HG03039 (cell line): ENCODE measurements at regions not wholly inside any gene's neighbourhood (a gene's known extent, or its start where the extent isn't known, plus 50 kb on each side); places are given as distances from the start of the nearest gene placed in this dataset.

Experiments used
- ATAC-seq: cut with Tn5 transposase; IDR thresholded peaks from one replicate; pipeline ENCODE4 v1.9.1; 2021; ENCODE audit warnings: mild to moderate bottlenecking, moderate library complexity; ENCODE audit not compliant: unreplicated experiment

DNA sequence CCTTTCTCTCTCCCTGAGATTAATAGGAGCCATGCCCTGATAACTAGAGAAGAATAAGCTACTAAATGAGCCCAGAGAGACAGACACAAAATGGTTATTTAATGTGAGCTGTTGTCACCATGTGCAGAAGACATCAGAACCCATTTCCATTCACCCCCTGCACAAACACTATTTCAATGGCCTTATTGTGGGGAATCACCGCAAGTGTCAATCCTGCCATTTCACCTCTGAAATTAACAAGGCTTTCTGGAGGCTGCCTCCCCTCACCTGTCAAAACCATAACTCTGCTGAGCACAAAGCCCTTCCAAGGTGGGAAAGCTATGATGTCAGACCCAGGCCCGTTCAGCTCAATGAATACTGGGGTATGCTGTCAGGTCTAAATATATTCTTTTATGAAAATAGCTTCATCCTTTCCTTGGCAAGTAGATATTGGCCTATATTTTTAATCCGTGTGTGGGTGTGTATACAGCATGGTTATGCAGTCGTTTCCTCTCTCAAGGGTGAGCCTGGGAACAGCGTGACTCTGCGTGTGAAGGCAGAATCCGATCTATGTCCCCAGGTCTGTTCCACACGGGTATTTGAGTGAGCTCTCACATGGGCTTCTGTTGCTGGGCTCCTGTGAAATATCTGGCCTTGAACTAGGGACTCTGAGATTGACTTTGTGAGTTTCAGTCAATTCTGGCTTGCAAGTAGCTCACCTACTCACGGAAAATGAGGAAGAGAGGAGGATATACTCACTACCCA, 266.3 kb downstream of the FBXW7 start:
- ATAC-seq, result no peak

DNA sequence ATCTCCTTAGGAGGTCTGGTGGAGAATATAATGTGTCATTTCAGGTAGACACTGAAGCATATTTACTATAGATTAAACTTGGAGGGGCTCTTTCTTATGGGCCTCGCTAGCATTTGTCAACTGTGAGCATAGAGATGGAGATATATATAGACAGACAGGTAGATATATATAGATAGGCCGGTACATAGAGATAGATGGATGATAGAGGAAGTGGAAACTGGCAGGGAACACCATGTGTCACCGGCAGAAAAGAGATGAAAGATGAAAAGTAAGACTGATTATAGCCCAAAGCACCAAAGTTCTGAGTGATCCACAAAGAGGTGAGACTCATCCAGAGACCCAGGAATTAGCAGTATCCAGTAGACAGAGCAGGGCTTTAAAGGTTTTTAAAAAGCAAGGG, 268.1 kb downstream of the FBXW7 start:
- ATAC-seq, result no peak

DNA sequence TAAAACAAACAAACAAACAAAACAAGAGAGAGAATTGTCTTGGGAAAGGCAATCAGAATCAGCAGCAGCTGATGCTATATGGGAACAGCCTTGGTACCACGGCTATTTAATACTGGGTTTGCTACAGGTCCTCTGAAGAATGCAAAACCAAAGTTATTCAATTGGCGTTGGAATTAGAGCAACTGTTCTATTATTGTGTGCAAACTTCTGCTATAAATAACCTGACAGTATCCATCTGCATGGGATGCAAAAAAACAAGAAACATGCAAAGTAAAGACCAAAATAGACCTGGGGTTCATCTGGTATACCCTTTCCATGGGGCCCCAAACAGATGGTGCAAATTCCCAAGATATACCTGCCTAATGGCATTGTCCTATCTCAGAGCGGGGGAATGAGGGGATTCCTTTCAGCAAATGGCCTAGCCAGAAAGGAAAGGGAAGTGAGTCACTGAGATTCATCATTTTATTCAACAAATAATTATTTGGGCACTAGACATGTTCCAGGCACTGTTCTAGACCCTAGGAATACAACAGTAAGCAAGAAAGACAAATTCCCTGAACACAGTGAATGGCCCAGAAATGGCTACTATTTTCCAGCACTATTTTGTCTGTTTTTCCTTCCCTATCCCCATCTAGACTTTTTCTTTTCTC, 268.9 kb downstream of the FBXW7 start:
- ATAC-seq, result no peak

DNA sequence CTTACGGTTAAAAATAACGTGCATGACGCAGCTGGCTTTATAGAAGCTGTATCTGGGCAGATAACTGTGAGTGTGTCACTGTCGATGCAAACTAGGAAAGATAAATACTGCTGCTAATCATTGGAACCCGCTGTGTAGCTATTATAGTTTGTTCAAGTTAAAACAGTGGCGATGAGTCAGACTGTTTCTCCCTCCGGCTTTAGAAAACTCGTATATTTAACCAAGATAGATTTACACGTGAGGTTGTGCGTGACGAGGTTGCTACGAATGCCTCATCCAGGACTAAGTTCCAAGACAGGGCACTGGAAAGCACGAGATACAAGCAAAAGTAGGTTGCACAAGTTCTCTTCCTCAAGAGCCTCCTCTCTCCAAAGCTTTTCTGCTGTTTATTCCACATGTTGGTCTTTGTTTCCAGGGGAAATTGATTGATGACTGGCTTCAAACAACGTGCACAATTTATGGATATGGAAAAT, 270.7 kb downstream of the FBXW7 start:
- ATAC-seq, result no peak

DNA sequence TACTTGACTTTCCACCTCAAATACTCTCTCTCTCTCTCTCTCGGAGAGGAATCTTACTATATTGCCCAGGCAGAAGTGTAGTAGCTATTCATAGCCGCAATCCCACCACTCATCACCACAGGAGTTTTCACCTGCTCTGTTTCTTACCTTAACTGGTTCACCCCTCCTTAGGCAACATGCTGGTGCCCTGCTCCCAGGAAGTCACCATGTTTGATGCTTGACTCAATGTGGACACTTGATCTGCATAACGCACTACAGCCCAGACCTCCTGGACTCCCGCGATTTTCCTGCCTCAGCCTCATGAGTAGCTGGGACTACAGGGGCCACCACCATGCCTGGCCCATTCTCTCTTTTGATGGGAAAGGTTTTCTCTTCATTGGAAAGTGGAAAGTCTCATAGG, 271.8 kb downstream of the FBXW7 start:
- ATAC-seq, result no peak

DNA sequence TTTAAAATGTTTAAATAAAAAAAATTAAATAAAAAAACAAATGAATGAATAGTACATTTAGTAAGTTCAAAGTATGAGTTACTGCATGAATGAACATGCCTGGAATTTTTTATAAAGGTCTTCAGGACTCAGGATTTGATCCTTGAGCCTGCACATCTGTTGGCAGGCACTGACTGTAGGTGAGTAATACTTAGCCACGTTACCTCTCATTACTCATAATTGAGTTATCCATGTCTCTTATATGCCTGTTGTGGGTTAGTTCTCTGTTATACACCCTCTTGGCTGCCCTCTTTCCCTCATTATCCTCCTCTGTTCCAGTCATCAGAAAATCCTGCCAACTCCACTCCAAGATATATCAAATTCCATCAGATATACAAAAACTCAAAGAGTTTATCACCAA, 276.0 kb downstream of the FBXW7 start:
- ATAC-seq, result no peak

DNA sequence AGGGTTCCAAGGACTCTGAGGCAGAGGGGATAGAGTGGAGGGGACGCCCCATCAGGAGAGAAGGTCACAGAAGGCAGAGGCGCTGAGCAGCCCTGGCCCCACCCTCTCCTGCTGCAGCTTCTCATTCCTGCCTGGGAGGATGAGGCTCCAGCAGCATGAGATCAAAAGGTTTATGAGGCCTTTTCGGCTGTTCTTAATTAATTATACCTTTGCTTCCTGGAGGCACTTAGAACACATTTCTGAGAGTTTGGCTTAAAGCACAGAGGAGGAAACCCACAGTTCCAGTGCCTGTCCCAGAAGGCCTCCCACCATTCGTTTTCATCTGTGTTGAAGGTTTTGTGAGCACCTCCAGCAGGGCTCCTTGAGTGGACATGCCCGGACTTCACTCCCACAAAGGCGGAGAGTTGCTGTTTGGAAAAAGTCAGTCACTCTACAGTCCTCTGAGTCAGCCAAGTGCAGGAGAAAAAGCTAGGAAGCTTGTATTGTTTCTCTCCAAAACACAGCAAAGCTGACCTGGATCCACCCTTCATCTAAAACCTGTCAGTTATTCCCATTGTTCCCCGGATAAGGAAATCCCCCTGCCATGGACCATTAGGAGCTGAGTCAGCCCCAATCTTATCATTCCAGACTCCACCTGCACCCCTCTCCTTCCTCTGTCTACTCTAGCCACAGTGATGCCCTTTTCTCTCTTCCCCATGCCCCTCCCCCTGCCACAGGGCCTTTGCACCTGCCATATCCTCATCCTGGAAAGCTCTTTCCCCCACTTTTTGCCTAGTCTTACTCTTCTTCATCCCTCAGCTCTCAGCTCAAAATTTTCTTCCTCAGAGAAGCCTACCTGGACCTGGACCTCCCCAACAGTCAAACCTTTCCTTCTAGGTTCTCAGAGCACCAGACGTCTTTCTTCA, 276.8 kb downstream of the FBXW7 start:
- no peak for ATAC-seq

DNA sequence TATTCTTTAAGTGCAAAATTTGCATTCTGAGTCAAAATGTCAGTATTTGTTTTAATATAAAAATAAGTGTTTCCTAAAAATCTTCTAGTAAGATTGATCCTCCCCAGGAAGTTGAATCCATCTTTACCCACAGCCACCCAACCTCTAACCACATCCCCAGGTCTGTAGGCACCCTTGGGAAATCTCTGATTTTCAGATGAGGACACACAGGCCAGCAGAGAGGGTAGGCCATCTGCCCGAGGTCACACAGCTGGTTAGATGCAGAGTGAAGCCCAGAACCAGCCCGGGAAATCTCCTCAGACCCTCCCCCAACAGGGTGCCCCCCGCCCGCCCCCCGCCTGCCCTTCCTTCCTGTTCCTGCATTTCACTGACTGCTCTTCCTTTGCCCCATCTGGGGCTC, 277.5 kb downstream of the FBXW7 start:
- no peak for ATAC-seq

DNA sequence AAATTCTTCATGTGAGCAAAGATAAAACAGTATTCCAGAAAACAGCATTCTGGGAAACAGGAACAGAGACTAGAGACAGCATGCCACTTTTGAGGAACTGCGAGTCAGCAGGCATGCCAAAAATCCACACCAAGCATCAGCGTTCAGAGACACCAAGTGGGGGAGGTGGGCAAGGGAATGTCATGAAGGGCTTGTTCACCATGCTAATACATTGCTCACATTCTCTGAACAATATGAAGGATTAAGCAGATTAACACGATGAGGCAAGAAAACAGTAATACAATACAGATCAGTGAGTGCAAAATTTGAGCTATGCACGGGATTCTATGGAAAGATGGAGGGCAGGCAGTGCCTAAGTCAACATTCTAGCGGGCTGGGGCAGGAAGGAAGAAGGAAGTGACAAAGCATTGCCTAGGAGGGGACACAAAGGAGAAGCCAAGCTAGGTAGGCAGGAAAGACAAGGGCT, 278.3 kb downstream of the FBXW7 start:
- no peak for ATAC-seq

DNA sequence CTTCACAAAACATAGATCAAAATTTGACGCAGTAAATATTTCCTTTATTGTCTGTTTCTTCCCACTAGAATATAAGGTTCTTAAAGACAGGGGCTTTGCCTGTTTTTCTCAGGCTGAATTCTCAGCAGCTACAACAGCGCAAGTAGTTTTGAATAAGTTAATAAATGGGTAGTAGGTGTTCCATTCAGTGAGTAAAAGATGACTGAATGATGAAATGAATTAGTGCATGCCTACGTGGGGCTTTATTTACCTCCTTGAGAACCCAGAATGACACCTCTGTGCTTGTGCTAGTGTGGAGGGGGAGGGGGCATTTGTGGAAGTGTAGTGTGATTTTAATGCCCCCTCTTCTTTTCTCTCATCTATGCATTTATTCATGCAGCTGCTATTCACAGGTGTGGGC, 278.9 kb downstream of the FBXW7 start:
- no peak for ATAC-seq

DNA sequence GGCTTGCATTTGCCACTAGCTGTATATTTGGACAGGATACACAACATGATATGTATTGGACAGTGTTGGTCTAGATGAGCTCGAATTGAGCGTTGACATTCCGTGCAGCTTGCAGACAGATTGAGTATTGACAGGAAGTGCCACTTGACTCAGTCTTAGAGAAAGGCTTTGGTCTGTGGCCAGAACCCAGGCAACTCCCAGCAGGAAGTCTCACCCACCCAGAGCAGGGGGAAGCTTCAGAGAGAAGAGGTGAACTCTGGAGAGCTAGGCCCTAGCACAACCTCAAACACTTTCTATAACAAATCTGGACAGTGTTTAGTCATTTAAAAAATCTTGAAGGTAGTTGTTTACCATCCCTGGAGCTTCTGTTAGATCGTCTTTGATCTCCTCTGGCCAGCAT, 280.5 kb downstream of the FBXW7 start:
- ATAC-seq, result peak; percentile 89

DNA sequence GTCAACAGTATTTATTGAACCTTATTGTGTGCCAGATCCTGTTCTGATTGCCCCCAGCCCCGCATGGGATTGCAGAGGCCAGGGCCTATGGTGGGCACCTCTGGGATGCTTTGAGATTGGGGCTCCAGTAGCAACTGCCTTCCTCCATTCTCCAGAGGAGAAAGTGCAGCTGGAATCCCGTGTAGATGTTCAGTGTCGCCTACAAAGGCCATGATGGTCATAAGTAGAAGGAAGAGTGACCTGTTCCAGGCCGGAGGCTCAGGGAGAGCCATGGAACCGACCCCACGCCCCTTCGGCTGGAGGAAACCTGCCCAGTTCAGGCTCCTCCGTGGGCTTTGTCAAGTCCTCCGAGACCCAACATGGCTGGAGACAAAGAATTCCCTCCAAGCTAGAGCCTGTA, 287.5 kb downstream of the FBXW7 start:
- ATAC-seq, result no peak

DNA sequence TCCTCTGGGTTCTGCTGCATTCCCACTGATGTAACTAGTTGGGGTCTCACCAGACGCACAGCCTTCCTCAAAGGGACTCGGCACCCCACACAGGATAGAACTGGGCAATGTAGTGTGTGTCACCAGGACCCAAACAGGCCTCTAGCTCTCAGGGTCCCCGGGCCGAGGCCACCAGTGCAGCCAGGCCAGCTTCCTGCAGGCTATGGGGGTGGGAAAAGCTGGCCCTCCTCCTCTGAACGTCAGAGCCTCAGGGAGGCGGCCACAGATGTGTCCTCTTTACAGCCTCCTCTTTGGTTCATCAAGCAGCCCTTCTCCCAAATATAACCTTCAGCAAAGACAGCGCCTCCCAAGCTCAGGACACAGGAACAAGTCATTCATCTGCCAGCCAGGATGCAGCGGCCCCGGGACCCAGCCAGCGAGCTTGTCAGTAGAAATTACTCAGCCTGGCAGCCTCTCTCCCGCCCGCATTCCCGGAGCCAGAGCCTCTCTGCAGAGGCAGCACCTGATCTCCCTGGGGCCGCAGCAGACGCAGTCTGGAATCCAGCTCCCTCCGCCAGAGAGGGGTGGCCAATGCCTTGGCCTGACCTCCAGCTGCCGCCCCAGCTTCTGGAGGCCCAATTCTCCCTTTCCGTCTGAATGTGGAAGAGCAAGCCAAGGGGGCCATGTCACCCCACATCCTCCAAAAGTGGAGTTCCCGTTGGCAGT, 288.5 kb downstream of the FBXW7 start:
- ATAC-seq, result no peak

DNA sequence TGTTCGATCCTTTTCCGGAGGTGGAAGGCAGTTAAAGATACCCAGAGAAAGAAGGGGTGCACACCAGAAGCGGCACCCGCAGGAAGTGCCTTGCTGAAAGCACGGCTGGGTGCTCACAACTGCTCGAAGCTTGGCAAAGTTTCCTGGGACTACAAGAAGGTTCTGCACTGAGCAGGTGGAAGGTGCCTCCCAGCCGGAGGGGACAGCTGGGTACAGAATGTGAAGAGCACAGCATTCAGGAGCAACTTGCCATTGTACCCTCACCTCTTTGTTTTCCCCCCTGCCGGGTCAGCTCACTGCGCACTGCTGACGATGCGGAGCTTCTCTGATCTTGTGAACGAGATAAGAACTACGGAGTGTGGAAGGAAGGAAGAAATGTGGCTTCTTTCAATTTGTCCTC, 289.2 kb downstream of the FBXW7 start:
- ATAC-seq, result no peak

DNA sequence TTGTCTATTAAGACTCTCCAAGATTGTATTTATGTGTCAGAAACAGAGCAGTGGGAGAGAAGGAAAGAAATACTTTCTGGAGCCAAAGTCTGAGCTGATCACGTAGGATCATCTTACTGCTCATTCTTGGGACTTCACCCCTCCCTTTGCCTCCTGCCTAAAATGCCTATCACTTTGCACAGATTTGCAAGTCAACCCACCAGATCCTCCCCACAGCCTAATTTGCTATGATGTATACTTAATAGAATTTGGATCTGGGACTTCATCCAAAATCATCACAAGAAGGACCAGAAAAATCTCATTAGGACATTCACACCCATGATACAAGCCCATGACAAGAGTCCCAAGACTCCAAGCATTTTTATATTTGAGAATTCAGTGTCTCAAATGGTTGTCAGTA, 290.2 kb downstream of the FBXW7 start:
- ATAC-seq, result no peak

DNA sequence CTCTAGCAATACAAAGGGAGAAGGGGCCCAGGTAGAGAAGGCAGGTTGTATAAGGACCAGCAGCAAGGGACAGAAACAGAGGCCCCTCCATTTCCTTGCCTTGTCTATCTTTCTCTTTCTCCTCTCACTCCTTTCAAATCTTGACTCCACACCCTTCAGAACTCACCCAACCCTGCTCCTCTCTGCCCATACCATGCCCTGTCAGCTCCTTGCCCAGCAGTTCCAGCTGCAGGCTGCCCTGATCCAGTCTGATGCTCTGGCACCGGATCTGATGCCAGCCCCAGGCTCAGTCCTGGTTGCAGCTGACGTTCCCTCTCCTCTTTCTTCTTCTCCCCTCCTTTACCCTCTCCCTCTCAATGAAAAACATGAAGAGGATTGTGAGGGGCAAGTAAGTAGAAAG, 291.2 kb downstream of the FBXW7 start:
- no peak for ATAC-seq

DNA sequence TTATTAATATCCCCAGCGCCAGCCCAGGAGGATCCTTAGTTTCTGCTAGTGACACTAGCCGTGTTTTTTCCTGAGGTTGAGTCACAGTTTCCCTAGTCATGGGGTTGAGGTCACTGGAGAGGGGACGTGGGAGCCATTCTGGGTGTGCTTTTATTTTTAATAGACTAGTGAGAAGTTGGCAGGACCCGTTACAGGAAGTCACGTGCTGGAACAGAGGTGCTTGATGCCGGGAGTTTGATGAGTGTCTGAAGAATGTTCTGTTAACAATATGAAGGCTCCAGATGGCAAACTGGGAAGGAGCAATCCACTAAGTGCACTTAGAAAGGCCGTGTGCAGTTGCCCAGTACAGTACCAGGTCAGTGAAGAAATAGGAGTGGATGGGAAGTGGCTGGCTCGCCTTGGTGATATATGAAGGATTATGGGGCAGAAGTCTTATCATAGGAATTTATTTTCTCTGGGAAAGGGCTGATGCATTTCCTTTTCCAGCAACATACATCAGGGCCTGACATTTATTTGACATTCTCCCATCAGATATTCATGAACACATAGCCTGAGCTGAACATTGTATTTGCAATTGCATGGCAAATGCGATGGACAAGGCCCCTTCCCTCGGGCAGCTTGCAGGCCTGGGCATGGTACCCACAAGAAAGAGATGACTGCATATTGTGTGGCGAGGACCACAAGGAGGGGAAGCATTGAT, 291.8 kb downstream of the FBXW7 start:
- no peak for ATAC-seq

DNA sequence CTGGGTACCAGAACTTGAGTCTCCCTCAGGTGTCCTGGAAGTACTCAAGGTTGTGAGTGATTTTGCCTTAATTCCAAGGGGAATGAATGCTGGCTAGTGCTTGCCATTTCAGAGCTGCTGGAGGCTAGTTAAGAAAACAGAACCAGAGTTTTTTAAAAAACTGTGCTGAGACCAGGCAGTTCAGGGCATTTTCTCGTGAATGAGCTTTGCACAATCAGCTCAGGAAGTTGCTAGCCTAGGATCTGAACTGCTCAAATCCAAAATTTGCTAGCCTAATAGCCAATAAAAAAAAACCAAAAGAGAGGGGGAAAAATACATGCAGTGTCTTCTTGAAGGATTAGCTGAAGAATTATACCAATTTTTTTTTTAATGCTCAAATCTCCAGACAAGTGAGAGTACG, 292.7 kb downstream of the FBXW7 start:
- ATAC-seq, result no peak

DNA sequence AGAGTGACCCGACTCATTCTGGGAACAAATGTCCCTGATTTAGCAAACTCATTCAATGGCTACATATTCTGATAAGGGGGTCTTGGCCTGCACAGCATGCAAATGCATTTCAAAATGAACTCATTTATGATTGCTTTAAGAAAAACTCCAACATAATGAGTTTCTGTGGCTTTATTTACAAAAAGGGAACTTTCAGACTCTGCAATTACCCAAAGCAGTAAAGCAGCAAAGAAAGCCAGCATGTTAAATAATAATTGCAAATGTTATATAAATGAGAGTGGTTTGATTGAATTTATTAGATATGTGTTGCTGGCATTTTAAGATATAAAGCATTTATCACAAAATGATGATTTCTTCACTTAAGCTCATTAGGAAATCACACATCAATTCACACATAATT, 295.7 kb downstream of the FBXW7 start:
- no peak for ATAC-seq

DNA sequence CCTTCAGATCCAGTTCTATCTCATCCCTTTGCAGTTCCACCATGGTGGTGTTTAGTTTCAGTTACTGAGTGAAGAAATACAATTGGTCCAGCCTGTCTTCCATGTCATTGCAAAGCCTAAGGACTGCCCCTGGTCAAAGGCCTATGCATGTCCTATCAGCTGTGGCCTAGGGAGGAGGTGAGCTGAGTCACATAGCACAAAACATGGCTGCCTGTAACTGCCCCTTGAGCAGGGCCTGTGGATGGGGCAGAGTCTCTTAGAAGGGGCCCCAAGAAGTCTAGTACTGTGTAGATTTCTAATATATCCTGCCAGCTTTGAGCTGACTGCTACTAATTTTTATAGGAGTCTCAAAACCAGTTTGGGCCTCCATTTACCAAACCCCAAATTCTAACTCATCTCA, 296.7 kb downstream of the FBXW7 start:
- no peak for ATAC-seq
